NCI-H2227 (cell line): ENCODE measurements at regions not wholly inside any gene's neighbourhood (a gene's known extent, or its start where the extent isn't known, plus 50 kb on each side); places are given as distances from the start of the nearest gene placed in this dataset.
A peak's percentile ranks its signal among the peaks of the same experiment; 100 is the strongest.
"Not testable (repeated sequence)": the region's sequence is repeated elsewhere in the genome, so short reads cannot be mapped to it uniquely, and the experiment has no call there.

Experiments used
- DNase-seq: peaks from one replicate; lab custom pipeline; 2025; ENCODE audit not compliant: unreplicated experiment; lab: John Stamatoyannopoulos, UW

DNA sequence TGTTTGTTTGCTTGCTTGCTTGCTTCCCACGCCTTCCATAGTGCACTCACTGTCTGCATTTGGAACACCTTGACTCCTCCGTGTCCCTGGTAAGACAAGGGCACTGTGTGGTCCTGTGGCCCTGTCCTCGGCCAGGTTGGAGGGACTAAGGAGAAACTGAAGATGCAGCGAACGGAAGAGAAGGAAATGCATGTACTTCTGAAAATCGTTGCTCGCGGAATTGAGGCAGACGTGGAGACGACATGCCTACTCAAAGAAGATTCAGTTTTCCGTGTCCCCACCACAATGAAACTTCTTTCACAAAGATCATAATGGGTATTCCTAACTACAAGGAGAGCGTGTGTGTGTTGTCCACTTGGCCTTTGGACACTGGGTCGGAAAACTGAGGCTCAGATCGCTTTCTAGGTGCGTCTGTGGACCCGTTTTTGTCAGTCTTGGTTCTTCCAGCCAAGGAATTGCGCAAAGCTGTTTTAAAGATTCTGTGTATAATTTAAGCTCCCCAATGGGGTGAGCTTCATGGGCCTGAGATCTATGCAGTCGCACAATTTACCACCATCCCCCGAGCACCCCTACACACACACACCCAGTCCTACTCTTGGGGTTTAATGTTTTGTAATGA lies 120.4 kb upstream of the ZNF184 start:
- no peak for DNase-seq

DNA sequence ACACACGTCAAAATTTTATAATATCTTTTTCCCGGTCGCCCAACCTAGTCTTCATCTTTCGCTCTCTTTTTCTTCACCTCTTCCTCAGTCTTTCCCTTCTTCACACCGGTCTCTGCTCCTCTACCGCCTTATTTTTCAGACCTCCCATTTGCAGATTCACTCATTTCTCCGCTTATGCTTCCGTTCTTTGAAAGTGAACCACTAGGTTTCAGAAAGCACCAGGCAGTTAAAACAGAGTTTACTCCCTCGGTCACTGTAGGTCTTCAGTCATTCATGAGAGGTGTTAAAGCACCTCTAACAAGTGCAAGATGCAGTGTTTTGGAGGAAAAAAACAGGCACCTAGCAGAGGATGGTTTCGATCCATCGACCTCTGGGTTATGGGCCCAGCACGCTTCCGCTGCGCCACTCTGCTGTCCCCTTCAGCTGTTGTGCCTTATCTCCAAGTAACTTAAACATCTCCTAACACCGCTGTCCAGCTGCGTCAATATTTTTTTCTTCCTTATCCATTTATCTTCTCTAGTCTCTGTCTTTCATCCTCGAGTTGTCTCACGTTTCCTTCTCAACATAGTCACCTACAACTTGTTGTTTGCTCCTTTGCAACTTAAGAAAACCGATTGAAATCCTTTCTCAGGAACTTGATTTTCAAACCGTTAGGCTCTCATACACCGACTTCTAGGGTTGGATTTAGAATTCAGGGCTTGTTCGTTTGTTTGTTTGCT lies 119.7 kb upstream of the ZNF184 start:
- peak; percentile 78 for DNase-seq

DNA sequence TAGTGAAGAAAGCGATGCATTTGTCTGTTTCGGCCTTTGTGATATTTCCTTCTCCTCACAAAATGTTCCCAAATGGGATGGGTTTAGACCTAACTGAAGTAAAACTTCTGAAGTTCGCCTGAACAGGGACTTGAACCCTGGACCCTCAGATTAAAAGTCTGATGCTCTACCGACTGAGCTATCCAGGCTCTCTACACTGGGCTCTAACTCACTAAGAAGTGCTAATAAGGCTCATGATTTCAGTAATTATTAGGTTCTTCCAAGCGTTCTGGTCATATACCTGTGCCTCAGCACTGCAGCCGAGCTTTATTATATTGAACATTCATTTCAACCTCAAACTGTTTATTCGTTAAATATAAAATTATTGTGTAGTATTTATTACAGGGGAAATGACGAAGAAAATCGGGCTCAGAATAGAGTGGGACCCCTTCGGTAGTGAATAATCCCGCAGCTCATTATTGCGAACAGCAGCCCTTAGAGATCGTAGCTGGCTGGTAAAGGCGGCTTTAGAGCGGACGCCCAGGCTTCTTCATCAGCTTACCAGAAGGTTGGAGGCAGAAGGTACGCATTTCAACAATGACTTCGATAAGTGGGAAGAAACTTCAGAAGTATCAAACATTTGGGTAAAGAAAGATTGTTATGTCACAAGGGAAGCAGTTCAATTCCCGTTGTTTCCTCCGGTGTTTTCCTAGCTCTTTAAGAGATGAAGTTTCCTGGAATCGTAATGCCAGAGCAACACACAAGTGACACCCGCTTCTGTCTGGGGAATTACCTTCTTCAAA lies 119.0 kb upstream of the ZNF184 start:
- DNase-seq: peak; percentile 62

DNA sequence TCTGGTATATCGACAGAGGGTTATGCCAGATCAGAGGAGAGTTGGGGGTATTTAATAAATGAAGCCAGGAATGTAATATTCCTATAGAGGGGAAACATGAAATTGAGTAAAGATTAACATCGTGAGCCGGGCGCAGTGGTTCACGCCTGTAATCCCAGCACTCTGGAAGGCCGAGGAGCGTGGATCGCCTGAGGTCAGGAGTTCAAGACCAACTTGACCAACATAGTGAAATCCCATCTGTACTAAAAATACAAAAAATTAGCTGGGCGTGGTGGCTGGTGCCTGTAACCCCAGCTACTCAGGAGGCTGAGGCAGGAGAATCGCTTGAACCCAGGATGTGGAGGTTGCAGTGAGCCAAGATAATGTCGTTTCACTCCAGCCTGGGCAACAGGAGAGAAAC lies 112.4 kb upstream of the ZNF184 start:
- DNase-seq: not testable (repeated sequence)

DNA sequence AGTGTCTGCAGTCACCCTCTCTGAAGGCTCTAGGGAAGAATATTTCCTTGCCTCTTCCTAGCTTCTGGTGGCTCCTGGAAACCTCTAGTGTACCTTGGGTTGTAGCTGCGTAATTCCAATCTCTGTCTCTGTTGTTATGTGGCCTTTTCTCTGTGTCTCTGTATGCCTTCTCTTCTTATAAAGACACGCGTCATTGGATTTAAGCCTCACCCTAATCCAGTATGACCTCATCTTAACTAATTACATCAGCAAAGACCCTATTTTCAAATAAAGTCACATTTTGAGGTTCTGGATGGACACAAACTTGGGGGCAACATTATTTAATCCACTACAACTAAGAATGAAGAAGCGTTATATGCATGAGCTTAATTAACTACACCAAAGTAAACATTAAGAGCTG lies 111.4 kb upstream of the ZNF184 start:
- DNase-seq: no peak

DNA sequence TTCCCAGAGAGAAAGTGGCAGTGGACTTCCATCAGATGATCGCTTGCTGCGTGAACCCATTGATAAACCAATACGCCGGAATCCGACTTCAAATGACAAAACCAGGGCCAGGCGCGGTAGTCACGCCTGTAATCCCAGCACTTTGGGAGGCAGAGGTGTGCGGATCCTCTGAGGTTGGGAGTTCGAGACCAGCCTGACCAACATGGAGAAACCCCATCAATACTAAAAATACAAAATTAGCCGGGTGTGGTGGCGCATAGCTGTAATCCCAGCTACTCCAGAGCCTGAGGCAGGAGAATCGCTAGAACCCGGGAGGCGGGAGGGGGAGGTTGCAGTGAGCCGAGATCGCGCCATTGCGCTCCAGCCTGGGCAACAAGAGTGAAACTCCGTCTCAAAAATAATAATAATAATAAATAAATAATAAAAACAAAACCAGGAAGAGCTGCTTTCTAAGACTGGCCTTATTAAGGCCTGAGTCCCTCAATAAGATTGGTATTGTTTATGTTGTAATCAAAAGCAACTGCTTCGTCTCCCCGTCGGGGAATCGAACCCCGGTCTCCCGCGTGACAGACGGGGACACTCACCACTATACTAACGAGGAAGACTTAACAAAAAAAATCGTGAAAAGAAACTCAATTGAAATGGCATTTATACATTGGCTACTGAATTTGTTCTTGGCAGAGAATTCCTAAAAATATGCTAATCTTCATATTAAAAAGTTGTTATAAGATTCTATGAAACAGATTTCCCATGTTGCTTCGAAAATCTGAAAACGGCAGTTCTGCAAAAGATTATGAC lies 110.2 kb upstream of the ZNF184 start:
- DNase-seq: peak; percentile 84

DNA sequence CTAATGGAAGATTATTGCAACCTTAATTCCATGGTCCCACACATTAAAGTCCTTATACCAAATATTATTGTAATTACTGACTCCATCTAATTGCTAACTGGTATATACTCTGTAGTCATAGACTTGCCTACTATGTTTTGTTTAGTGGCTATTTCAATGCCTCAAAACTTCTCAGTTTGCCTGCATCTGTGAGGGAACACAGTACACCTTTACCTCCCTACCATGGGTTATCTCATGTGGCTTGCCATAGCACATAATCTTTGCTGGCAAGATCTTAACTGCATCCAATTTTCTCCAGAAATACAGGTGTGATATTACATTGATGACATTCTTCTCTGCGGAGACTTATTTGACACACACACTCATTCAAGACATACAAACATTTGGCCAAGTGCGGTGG lies 107.1 kb upstream of the ZNF184 start:
- DNase-seq: no peak

DNA sequence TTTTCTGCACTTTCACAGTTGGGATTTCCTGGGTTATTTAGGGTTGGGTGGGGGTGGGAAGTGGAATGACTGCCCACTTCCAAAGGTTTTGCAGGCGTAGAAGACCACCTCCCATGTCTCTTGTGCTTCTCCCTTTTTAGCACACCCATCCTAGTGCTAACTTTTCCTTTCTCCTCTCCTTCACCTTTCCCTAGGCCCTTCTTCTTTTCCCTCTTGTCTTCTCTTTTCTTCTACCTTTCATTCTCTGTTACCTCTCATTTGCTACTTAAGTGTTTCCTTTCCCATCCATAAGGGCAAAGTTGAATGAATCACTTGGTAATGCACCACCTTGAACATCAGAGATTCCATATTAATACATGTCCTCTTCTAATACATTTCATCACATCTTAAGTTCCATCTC lies 105.0 kb upstream of the ZNF184 start:
- no peak for DNase-seq

DNA sequence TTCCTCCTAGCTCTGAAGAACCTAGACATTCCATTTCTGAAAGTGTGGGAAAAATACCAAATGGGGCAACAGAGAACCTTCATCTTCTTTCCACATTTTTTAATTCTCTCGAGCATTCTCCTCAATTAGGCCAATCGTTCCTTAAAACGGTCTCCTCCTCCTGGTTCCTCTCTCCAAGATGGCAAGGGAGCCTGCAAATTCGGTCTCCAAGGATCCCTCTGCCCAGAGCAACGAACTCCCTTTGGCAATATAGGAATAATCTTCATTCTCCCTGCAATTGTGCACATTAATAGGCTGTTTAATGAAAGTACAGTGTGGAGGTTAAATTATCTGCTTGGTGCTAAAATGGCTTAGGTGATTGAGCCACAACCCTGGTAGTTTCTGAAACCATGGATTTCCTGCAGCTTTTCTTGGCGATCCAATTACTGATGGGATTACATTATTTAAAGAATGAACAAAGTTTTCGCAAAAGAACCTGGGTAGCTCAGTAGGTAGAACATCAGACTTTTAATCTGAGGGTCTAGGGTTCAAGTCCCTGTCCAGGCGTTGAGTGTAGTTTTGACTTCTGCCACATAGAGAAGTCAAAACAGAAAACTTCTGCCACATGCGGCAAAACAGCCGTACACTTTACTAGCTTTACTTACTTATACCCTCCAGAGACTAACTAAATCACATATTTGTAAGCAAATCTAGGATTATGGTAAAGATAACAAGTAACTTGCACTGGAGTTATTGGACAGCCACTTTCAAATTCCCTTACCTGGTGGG lies 102.9 kb upstream of the ZNF184 start:
- no peak for DNase-seq

DNA sequence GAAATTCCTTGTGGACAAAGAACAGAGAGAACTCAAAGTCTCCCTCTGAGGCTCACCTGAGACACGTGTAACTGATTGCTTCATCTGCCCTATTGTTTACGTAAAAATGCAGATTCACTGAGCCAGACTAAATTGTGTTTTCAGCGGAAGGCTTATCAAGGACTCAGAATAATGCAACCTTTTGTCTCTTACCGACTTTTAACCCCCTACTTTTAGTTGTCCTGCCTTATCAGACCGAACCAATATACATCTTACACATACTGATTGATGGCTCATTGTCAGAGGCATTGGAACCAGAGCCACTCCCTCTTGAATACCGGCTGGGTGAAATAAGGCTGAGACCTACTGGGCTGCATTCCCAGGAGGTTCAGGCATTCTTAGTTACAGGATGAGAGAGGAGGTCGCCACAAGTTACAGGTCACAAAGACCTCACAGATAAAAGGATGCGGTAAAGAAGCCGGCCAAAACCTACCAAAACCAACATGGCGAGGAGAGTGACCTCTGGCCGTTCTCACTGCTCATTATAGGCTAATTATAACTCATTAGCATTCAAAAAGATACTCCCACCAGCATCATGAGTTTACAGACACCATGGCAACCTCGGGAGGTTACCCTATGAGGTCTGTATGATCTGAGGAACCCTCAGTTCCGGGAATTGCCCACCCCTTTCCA lies 95.5 kb upstream of the ZNF184 start:
- no peak for DNase-seq

DNA sequence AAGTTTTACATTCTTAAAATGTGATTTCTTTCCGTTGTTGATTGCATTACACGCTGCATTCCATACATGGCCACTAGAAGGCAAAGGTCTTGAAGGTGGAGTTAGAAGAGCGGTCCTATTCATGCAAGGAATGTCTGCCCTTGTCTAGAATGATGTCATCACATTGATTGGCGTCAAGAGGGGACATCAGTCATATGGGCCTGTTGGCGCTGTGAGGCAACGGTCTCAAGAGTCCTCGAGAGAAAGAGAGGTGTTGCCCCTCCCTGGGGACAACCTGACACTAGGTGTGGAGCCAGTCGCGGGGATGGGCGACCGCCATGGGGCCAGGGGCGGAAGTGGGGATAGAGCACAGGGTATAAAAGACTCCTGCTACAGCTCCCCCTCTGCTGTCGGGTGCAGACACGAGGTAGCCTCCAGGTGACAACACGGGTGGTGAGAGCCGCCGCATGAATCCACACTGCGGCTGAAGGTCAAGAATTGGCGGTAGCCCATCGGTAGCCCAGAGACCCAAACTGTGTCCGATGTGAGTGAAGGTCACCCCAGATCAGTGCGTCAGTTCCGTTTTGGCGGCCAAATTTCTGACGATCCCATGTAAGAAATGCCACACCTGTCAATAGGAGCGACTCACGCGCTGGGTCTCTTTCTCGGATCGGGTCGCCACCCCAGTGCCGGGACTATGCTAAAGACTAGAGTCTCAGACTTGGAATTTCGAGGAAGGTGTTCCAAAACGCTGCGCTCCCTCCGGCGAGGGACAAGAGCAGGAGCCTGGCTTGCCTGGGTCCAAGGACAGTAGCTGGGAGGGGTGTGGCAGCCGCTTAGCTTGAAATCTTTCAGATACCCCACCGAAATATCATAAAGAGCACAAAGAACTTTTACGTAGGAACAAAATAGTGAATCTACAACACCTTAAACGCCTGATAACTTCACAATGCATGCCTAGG lies 93.2 kb upstream of the ZNF184 start:
- peak; percentile 14 for DNase-seq

DNA sequence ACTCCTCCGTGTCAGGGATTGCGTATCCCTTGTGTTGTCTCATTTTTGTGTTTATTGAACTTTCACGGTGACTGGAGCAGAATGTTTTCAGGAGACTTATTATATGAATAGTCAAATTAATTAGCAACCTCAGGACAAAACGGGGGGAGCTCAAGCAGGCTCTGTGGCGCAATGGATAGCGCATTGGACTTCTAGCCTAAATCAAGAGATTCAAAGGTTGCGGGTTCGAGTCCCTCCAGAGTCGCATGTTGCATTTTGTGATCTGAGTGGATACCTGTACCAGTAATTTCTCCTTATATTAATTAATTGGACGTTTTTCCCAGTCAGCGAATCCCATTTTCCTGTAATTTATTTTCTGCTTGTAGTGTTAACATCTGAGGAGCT lies 89.1 kb upstream of the ZNF184 start:
- DNase-seq: no peak

DNA sequence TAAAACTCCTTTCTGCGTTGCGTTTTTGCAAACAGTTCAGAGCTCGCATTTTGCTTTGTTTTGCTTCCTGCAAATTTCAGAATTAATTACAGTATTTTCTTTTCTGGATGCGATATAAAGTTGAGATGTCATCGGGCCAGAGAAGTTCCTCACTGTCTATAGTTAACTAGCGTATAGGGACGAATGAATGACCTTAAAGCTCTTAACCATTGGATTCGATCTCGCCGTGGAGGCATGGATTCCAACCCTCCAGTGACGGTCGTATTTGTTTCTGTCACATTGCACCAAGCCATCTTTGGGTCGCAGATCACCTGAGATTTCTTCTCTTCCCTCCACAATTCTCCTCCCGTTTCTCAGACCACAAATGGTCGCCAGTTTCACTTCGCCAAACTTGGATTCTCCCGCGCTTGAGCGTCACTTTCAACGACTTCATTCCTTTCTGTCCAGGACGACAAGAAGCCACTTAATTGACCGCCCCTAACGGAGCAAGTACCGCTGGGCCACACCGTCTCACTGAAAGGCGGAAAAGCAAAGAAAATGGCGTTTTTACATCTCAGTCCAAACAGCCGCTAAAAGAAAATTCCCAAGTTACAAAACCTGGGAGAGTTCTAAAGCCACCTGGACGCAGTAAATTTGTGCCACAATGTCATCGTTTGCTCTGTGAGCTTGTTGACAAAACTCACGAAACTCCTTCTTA lies 85.3 kb upstream of the ZNF184 start:
- no peak for DNase-seq

DNA sequence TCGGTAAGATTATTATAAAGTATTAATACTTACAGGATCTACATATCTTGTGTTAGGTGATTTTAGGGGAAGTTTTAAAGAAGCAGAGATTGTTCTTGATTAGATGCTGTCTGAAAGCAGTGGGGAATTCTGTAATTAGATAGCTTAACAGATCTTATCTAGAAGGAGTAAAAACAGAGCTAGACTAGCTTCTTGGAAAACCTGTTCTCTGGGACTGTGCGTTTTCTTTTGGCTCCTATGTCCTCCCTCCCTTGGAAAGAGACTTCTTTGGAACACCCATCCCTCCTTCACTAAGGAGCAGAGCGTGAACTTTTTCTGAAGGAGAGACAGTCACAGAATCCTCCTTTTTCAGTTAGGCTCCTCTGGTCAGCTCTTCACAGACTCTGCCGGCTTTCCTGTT lies 83.5 kb upstream of the ZNF184 start:
- DNase-seq: no peak

DNA sequence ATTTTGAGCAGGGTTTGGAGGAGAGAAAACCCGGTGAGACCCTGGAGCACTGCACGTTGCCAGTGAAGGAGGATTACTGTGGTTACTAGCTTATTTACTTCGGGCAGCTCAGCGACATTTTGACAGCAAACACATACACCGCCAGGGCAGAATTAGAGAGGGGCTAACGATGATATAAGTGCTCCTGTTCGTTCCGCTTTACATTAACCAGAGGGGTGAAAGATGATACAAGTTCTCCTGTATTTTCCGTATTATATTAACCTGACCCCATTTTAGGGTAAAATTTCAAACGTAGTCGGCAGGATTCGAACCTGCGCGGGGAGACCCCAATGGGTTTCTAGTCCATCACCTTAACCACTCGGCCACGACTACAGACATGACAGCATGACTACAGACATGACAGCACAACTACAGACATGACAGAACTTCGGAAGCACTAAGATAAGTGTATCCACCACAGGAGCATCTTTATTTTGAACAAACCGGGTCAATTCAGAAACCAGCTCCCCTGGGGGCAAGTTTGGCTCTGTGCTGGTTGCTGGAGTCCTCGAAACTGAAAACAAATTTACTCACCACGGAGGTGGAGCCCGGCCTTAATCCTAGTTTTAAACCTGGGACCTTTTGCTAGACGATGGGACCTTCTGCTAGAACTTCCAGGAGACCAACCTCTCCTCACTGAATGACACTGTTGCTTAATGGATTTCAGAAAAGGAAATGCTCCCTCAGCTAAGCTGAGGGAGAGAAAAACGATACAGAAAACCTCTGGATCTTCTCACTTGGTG lies 80.4 kb upstream of the ZNF184 start:
- peak; percentile 41 for DNase-seq

DNA sequence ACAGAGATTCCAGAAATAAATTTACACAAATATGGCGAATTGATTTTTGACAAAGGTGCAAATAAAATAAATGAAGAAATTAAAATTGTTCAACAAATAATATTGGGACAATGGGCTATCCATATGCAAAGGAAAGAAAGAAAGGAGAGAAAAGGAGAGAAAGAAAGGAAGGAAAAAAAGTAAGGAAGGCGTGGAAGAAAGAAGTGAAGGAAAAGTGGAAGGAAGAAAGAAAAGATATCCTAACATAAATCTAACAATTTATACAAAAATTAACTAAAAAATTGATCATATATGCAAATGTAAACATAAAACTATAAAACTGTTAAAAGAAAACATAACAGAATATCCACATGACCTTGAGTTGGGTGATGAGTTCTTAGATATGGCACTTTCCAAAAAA lies 78.7 kb upstream of the ZNF184 start:
- no peak for DNase-seq

DNA sequence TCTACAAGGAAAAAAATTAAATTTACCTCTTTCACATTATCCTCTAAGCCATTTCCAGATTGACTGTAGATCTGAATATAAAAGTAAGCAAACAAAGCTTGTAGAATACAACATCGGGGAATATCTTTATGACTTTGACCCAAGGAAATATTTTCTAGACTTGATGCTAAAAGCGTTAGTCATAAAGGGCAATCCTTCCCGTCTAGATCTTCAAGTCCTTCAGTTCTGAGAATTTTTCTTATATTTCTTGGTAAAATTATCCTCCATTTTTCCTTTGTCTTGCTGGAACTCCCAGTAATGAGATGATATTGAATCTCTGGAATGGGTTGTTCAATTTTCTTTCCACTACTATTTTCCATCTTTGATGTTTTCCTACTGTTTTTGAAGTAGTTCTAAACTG lies 77.8 kb upstream of the ZNF184 start:
- DNase-seq: no peak

DNA sequence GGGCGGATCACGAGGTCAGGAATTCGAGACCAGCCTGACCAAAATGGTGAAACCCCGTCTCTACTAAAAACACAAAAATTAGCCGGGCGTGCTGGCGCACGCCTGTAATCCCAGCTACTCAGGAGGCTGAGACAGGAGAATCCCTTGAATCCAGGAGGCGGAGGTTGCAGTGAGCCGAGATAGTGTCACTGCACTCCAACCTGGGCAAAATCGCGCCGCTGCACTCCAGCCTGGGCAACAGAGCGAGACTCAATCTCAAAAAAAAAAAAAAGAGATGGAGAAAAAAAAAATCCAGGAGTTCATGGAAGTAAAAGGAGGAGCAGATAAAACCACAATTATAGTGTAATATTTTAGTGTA lies 76.3 kb upstream of the ZNF184 start:
- DNase-seq: not testable (repeated sequence)
